ENCODE measurements at regions not wholly inside any gene's neighbourhood (a gene's known extent, or its start where the extent isn't known, plus 50 kb on each side); places are given as distances from the start of the nearest gene placed in this dataset.
A peak's percentile ranks its signal among the peaks of the same experiment; 100 is the strongest.
"Not testable (repeated sequence)": the region's sequence is repeated elsewhere in the genome, so short reads cannot be mapped to it uniquely, and the experiment has no call there.

- DNase-seq (ENCODE audit: low spot score), result no peak
These were observed 79.5 kb upstream of the DMRT1 start for GRCh38 chr9:761793-762560.

GRCh38 chr9:763692-764091 is 77.8 kb upstream of the DMRT1 start:
- DNase-seq (ENCODE audit: low spot score), result no peak

GRCh38 chr9:764105-764524 is 77.4 kb upstream of the DMRT1 start:
- DNase-seq (ENCODE audit: low spot score), result peak; percentile 87

- DNase-seq (ENCODE audit: low spot score), result no peak
These were observed 76.5 kb upstream of the DMRT1 start for GRCh38 chr9:764986-765385.

DNA sequence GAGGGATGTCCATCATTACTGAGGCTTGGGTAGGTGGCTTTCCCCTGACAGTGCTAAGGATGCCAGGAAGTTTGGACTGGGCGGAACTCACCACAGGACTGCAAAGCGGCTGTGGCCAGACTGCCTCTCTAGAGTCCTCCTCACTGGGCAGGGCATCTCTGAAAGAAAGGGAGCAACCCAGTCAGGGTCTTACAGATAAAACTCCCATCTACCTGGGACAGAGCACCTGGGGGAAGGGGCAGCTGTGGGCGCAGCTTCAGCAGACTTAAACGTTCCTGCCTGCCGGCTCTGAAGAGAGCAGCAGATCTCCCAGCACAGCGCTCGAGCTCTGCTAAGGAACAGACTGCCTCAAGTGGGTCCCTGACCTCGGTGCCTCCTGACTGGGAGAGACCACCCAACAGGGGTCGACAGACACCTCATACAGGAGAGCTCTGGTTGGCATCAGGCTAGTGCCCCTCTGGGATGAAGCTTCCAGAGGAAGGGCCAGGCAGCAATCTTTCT is 74.4 kb upstream of the DMRT1 start:
- not testable (repeated sequence) for DNase-seq (ENCODE audit: low spot score)

DNA sequence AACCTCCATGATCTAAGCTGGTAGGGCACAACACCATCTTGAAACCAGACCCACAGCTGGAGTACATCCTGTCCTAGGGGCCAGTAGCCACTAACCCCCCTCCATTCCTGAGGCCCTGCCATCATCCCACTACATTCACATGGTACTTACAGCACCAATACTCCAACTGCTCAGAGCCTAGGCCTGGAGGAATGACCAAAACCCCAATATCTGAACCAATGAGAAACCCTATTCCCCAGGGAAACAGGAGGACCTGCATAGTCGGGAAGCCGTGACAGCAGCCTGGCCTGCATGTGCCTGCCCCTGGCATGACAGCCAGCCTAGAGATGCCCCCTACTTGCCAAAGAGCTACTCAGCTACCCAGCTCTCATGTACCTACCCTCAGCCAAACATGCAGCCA is 65.4 kb upstream of the DMRT1 start:
- no peak for DNase-seq (ENCODE audit: low spot score)

- no peak for DNase-seq (ENCODE audit: low spot score)
These were observed 63.5 kb upstream of the DMRT1 start for GRCh38 chr9:777978-778377.

GRCh38 chr9:784202-784601 is 57.3 kb upstream of the DMRT1 start:
- no peak for DNase-seq (ENCODE audit: low spot score)

- DNase-seq (ENCODE audit: low spot score), result no peak
These were observed 56.6 kb upstream of the DMRT1 start for GRCh38 chr9:784916-785315.

GRCh38 chr9:785997-786396 is 55.5 kb upstream of the DMRT1 start:
- no peak for DNase-seq (ENCODE audit: low spot score)

DNA sequence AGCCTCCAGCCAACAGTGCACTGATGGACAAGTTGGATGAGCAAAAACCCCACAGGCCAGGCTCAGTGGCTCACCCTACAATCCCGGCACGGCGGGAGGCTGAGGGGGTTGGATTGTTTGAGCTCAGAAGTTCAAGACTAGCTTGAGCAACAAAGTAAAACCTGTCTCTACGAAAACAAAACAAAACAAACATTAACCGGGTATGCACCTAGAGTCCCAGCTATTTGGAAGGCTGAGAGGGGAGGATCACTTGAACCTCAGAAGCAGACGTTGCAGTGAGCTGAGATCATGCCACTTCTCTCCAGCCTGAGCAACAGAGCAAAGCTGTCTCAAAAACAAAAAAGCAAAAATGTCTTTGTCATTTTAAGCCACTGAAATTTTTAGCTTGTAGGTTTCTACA is 55.1 kb upstream of the DMRT1 start:
- no peak for DNase-seq (ENCODE audit: low spot score)

- no peak for DNase-seq (ENCODE audit: low spot score)
These were observed 52.7 kb upstream of the DMRT1 start for GRCh38 chr9:788777-789176.

All from LoVo (cell line).